ENCODE measurements at regions not wholly inside any gene's neighbourhood (a gene's known extent, or its start where the extent isn't known, plus 50 kb on each side); places are given as distances from the start of the nearest gene placed in this dataset.
"Not testable (repeated sequence)": the region's sequence is repeated elsewhere in the genome, so short reads cannot be mapped to it uniquely, and the experiment has no call there.

GRCh38 chr11:70592641-70593165 lies 194.4 kb downstream of the CTTN start:
- no peak for DNase-seq (ENCODE audit: low read depth)

GRCh38 chr11:70593446-70593983 lies 195.2 kb downstream of the CTTN start:
- DNase-seq (ENCODE audit: low read depth) = no peak

- no peak for DNase-seq (ENCODE audit: low read depth)
Observed at GRCh38 chr11:70594031-70594430, 195.7 kb downstream of the CTTN start.

- no peak for DNase-seq (ENCODE audit: low read depth)
Observed at GRCh38 chr11:70594606-70595005, 196.3 kb downstream of the CTTN start.

GRCh38 chr11:70595016-70595415 lies 196.7 kb downstream of the CTTN start:
- no peak for DNase-seq (ENCODE audit: low read depth)

- DNase-seq (ENCODE audit: low read depth) = no peak
Observed at GRCh38 chr11:70595452-70595851, 197.1 kb downstream of the CTTN start.

- DNase-seq (ENCODE audit: low read depth) = no peak
Observed at GRCh38 chr11:70596091-70596490, 197.8 kb downstream of the CTTN start.

- DNase-seq (ENCODE audit: low read depth) = no peak
Observed at GRCh38 chr11:70597006-70597555, 198.8 kb downstream of the CTTN start.

- no peak for DNase-seq (ENCODE audit: low read depth)
Observed at GRCh38 chr11:70597751-70598625, 199.7 kb downstream of the CTTN start.

- DNase-seq (ENCODE audit: low read depth) = not testable (repeated sequence)
Observed at GRCh38 chr11:70600911-70601415, 202.6 kb downstream of the CTTN start.

- DNase-seq (ENCODE audit: low read depth) = no peak
Observed at GRCh38 chr11:70601861-70602538, 203.7 kb downstream of the CTTN start.

GRCh38 chr11:70603114-70603755 lies 204.9 kb downstream of the CTTN start:
- no peak for DNase-seq (ENCODE audit: low read depth)

GRCh38 chr11:70603756-70604211 lies 205.5 kb downstream of the CTTN start:
- DNase-seq (ENCODE audit: low read depth) = no peak

- DNase-seq (ENCODE audit: low read depth) = no peak
Observed at GRCh38 chr11:70604221-70604620, 205.9 kb downstream of the CTTN start.

GRCh38 chr11:70604630-70605467 lies 206.5 kb downstream of the CTTN start:
- no peak for DNase-seq (ENCODE audit: low read depth)

- no peak for DNase-seq (ENCODE audit: low read depth)
Observed at GRCh38 chr11:70605468-70605815, 207.1 kb downstream of the CTTN start.

- DNase-seq (ENCODE audit: low read depth) = no peak
Observed at GRCh38 chr11:70605846-70606245, 207.5 kb downstream of the CTTN start.

- no peak for DNase-seq (ENCODE audit: low read depth)
Observed at GRCh38 chr11:70606248-70606950, 208.1 kb downstream of the CTTN start.

GRCh38 chr11:70606951-70607330 lies 208.6 kb downstream of the CTTN start:
- DNase-seq (ENCODE audit: low read depth) = no peak

GRCh38 chr11:70607561-70607960 lies 209.2 kb downstream of the CTTN start:
- no peak for DNase-seq (ENCODE audit: low read depth)
